Spleen (tissue), 7 donors: ENCODE measurements at regions not wholly inside any gene's neighbourhood (a gene's known extent, or its start where the extent isn't known, plus 50 kb on each side); places are given as distances from the start of the nearest gene placed in this dataset.

Experiments used
- POLR2A ChIP-seq, 3 donors: fragments of 450-650 bp; IDR thresholded peaks; one replicate each; pipeline ENCODE4 v1.5.1; 2017; ENCODE audit warnings: antibody characterized with exemption in 3 of 3, mild to moderate bottlenecking in 1 of 3
- TF ChIP-seq, protein P1 (sequence below), 11 experiments: fragments of 200-600 bp in 7 of 11; fragments of 450-650 bp in 4 of 11; sonication (generic) in 4 of 11; IDR thresholded peaks in 8 of 11; conservative IDR thresholded peaks in 3 of 11; 1 replicate in 7 of 11; 2 replicates in 4 of 11; pipeline versions ENCODE4 v1.4.0 to v1.8.0; 2016 to 2021; ENCODE audit warnings: antibody characterized with exemption in 11 of 11, inconsistent platforms in 4 of 11, mild to moderate bottlenecking in 1 of 11
- donor health status: DM: no; HTN: no; CAD: no; lungs with moderate emphysema.
- donor health status: DM: no; HTN: no; CAD: no.
- donor health status: DM: no; HTN: no; CAD: no.

DNA sequence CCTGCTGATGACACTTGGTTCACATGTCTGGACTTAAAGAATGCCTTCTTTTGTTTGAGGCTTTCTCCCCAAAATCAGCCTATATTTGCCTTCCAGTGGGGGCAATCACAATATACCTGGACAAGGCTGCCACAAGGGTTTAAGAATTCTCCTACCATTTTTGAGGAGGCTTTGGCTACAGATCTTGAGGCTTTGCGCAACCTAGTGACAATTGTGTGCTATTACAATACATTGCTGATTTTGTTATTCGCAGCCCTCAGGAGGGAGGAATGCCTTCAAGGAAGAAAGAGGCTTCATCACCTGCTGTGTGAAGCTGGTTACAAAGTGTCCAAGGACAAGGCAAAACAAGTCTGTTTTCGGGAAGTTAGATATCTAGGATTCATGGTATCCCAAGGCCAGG lies 50.8 kb upstream of the OR4C15 start:
- TF ChIP-seq, protein P1, sequence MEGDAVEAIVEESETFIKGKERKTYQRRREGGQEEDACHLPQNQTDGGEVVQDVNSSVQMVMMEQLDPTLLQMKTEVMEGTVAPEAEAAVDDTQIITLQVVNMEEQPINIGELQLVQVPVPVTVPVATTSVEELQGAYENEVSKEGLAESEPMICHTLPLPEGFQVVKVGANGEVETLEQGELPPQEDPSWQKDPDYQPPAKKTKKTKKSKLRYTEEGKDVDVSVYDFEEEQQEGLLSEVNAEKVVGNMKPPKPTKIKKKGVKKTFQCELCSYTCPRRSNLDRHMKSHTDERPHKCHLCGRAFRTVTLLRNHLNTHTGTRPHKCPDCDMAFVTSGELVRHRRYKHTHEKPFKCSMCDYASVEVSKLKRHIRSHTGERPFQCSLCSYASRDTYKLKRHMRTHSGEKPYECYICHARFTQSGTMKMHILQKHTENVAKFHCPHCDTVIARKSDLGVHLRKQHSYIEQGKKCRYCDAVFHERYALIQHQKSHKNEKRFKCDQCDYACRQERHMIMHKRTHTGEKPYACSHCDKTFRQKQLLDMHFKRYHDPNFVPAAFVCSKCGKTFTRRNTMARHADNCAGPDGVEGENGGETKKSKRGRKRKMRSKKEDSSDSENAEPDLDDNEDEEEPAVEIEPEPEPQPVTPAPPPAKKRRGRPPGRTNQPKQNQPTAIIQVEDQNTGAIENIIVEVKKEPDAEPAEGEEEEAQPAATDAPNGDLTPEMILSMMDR (IDR thresholded peaks at IDR 0.05 in 8 of 11, conservative IDR thresholded peaks at IDR 0.05 in 3 of 11), result no peak
- TF ChIP-seq POLR2A (IDR thresholded peaks at IDR 0.05), result no peak
